CD14-positive monocyte (primary cell): ENCODE measurements at regions not wholly inside any gene's neighbourhood (a gene's known extent, or its start where the extent isn't known, plus 50 kb on each side); places are given as distances from the start of the nearest gene placed in this dataset.

Experiments
- DNase-seq, 3 donors: peaks; one replicate each; pipeline ENCODE4 v3.0.0-alpha.2; 2011 to 2022
- H2AFZ ChIP-seq: 2 replicates; pipeline ENCODE4 v1.6.0; 2012; ENCODE audit warnings: mild to moderate bottlenecking, low read depth, low read length, inconsistent platforms; ENCODE audit not compliant: insufficient read depth, poor library complexity, severe bottlenecking
- H3K27ac ChIP-seq, 2 donors: 1 replicate in 1 of 2; 2 replicates in 1 of 2; pipeline ENCODE4 v1.5.1; 2012 to 2013; ENCODE audit warnings: low read length in 2 of 2, control low read depth in 1 of 2, inconsistent platforms in 1 of 2, low read depth in 1 of 2, mild to moderate bottlenecking in 1 of 2
- H3K27me3 ChIP-seq, 2 donors: one replicate each; pipeline versions ENCODE4 v1.6.0 to v1.6.1; 2011 to 2013; ENCODE audit warnings: low read length in 2 of 2; ENCODE audit not compliant: control insufficient read depth in 2 of 2, insufficient read depth in 2 of 2
- H3K36me3 ChIP-seq, 2 donors: replicated peaks in 1 of 2; 1 replicate in 1 of 2; 2 replicates in 1 of 2; pipeline versions ENCODE4 v1.5.1 to v1.6.1; 2012 to 2013; ENCODE audit warnings: low read length in 2 of 2, control low read depth in 1 of 2, inconsistent platforms in 1 of 2, mild to moderate bottlenecking in 1 of 2; ENCODE audit not compliant: insufficient read depth in 2 of 2, control insufficient read depth in 1 of 2
- H3K4me1 ChIP-seq, 2 donors: 1 replicate in 1 of 2; 2 replicates in 1 of 2; pipeline versions ENCODE4 v1.5.1 to v1.6.1; 2012 to 2013; ENCODE audit warnings: low read length in 2 of 2, control low read depth in 1 of 2, inconsistent platforms in 1 of 2, mild to moderate bottlenecking in 1 of 2, moderate library complexity in 1 of 2; ENCODE audit not compliant: insufficient read depth in 2 of 2, control insufficient read depth in 1 of 2
- H3K4me2 ChIP-seq: replicated peaks from 2 replicates; pipeline ENCODE3; 2012; ENCODE audit warnings: low read length, moderate library complexity, mild to moderate bottlenecking; ENCODE audit not compliant: poor library complexity, severe bottlenecking; ENCODE audit errors: extremely low read depth
- H3K4me3 ChIP-seq, 3 experiments: fragments of 200-600 bp in 1 of 3; sonication (generic) in 1 of 3; replicated peaks in 1 of 3; 1 replicate in 2 of 3; 2 replicates in 1 of 3; pipeline ENCODE4 v1.5.1; 2011 to 2013; ENCODE audit warnings: low read length in 3 of 3, mild to moderate bottlenecking in 3 of 3, control low read depth in 2 of 3, low read depth in 2 of 3, inconsistent platforms in 1 of 3, moderate library complexity in 1 of 3
- H3K79me2 ChIP-seq: 2 replicates; pipeline ENCODE4 v1.6.0; 2012; ENCODE audit warnings: mild to moderate bottlenecking, control low read depth, inconsistent platforms, low read length, moderate library complexity; ENCODE audit not compliant: insufficient read depth
- H3K9ac ChIP-seq: 2 replicates; pipeline ENCODE4 v1.6.0; 2017; ENCODE audit warnings: low read length, mild to moderate bottlenecking; ENCODE audit not compliant: insufficient read depth, poor library complexity, severe bottlenecking
- H3K9me3 ChIP-seq, 2 donors: replicated peaks in 1 of 2; 1 replicate in 1 of 2; 2 replicates in 1 of 2; pipeline versions ENCODE4 v1.5.1 to v1.6.1; 2012 to 2013; ENCODE audit warnings: low read length in 2 of 2, control low read depth in 1 of 2; ENCODE audit not compliant: control insufficient read depth in 1 of 2, insufficient read depth in 1 of 2
- H4K20me1 ChIP-seq: 2 replicates; pipeline ENCODE4 v1.6.0; 2012; ENCODE audit warnings: mild to moderate bottlenecking, low read length, control low read depth, moderate library complexity; ENCODE audit not compliant: insufficient read depth
- H3K27ac Mint-ChIP-seq, 7 donors: one replicate each; pipeline ENCODE4 v1.8.0; 2020; ENCODE audit warnings: mild to moderate bottlenecking in 7 of 7, mixed read lengths in 7 of 7, moderate library complexity in 6 of 7, inconsistent platforms in 2 of 7
- H3K27me3 Mint-ChIP-seq, 3 donors: one replicate each; pipeline ENCODE4 v1.8.0; 2021 to 2022; ENCODE audit warnings: low read depth in 3 of 3, mild to moderate bottlenecking in 3 of 3, mixed read lengths in 3 of 3, moderate library complexity in 3 of 3, inconsistent platforms in 1 of 3
- H3K36me3 Mint-ChIP-seq, 2 donors: one replicate each; pipeline ENCODE4 v1.8.0; 2020; ENCODE audit warnings: mixed read lengths in 2 of 2, inconsistent platforms in 1 of 2, mild to moderate bottlenecking in 1 of 2
- H3K4me1 Mint-ChIP-seq: one replicate; pipeline ENCODE4 v1.8.0; 2020; ENCODE audit warnings: mild to moderate bottlenecking, mixed read lengths
- H3K4me3 Mint-ChIP-seq, 2 donors: one replicate each; pipeline ENCODE4 v1.8.0; 2020; ENCODE audit warnings: mild to moderate bottlenecking in 2 of 2, mixed read lengths in 2 of 2, moderate library complexity in 1 of 2
- H3K9me3 Mint-ChIP-seq, 7 donors: one replicate each; pipeline ENCODE4 v1.8.0; 2020 to 2022; ENCODE audit warnings: mixed read lengths in 7 of 7, mild to moderate bottlenecking in 6 of 7, moderate library complexity in 6 of 7, inconsistent platforms in 2 of 7
- WGBS: methylation state at CpG from one replicate; pipeline ENCODE4 v1.1.5; 2013; ENCODE audit warnings: missing lambda C conversion rate; ENCODE audit not compliant: insufficient coverage; 5-methylcytosine and 5-hydroxymethylcytosine counted together
- intact Hi-C, 2 donors: fragments of 100-400 bp; cut with micrococcal nuclease; formaldehyde crosslinking; loops; one replicate each; pipeline versions ENCODE4 v1.15.0 to v1.15.1; 2023
- TF ChIP-seq, protein P1 (sequence below): fragments of 200-600 bp; IDR thresholded peaks from one replicate; pipeline ENCODE4 v1.8.0; 2022; ENCODE audit warnings: antibody characterized with exemption, mild to moderate bottlenecking

DNA sequence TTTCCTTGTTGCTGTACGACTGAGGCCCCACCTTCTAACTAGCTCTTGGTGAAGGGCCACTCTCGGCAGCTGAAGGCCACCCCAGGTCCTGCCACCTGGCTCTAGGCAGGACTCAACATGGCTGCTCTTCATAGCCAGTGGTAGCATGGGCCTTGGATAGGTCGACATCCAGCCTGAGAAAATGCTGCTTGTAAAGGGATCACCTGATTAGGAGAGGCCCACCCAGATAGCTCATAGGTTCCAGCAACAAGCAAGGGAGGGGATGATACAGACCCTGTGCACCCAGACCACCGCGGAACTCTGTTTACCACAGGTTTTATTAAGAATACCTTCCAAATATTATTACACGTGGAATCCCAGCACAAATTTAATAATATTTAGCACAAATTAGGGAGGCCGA is 341.4 kb downstream of the BRD1 start:
- Histone ChIP-seq H3K4me2 (no peak overlapping the region), H3K4me3 (peak overlapping the region in 1 of 3 experiments; percentile 14), H3K4me1 (peaks cover 14 to 17% of the 10 kb centered on the region in 2 donors), H3K36me3 (no peaks in the 10 kb centered on the region), H3K27me3 (peaks cover 0 to 5% of the 10 kb centered on the region in 2 donors), H3K9me3 (no peaks in the 10 kb centered on the region), H4K20me1 (no peaks in the 10 kb centered on the region), H2AFZ (no peak overlapping the region), H3K27ac (peak overlapping the region in 1 of 2 donors; percentile 68), H3K79me2 (no peaks in the 10 kb centered on the region), H3K9ac (no peak overlapping the region)
- H3K27ac Mint-ChIP-seq = peak overlapping the region in 2 of 7 donors; percentile 83 to 87
- TF ChIP-seq, protein P1, sequence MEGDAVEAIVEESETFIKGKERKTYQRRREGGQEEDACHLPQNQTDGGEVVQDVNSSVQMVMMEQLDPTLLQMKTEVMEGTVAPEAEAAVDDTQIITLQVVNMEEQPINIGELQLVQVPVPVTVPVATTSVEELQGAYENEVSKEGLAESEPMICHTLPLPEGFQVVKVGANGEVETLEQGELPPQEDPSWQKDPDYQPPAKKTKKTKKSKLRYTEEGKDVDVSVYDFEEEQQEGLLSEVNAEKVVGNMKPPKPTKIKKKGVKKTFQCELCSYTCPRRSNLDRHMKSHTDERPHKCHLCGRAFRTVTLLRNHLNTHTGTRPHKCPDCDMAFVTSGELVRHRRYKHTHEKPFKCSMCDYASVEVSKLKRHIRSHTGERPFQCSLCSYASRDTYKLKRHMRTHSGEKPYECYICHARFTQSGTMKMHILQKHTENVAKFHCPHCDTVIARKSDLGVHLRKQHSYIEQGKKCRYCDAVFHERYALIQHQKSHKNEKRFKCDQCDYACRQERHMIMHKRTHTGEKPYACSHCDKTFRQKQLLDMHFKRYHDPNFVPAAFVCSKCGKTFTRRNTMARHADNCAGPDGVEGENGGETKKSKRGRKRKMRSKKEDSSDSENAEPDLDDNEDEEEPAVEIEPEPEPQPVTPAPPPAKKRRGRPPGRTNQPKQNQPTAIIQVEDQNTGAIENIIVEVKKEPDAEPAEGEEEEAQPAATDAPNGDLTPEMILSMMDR = no peak
- no peak overlapping the region for H3K4me3 Mint-ChIP-seq
- peaks cover 0 to 2% (median 0%) of the 10 kb centered on the region in 7 donors for H3K9me3 Mint-ChIP-seq
- DNase-seq = no peak
- peaks cover 23% of the 10 kb centered on the region for H3K4me1 Mint-ChIP-seq
- 83% methylated on average over 2 of the region's 7 CpGs for WGBS
- intact Hi-C loops = no loop called here
- H3K27me3 Mint-ChIP-seq = peaks cover 4 to 22% (median 21%) of the 10 kb centered on the region in 3 donors
- H3K36me3 Mint-ChIP-seq = no peaks in the 10 kb centered on the region

DNA sequence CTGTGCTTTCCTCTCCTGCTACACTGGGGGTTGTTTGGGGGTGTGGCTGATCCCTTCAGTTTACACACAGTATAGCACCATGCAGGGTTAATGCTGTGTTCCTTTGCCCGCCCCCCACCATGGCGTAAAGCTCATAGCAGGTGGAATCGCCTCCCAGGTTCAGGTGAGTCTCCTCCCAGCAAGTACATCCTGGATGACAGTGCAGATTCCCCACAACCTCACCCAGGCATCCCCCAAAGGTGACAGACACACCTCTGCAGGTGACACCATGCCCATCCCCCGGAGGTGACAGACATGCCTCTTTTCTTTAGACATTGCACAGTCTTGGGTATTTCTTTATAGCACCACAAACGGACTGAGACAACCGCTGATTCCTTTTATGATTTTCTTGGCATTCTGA is 343.7 kb downstream of the BRD1 start:
- Mint-ChIP-seq H3K4me1 (peaks cover 23% of the 10 kb centered on the region), H3K4me3 (no peak overlapping the region), H3K27ac (peak overlapping the region in 1 of 7 donors; percentile 17), H3K27me3 (peaks cover 9 to 27% (median 24%) of the 10 kb centered on the region in 3 donors), H3K36me3 (peaks cover 3% of the 10 kb centered on the region in 2 donors), H3K9me3 (peaks cover 0 to 5% (median under 1%) of the 10 kb centered on the region in 7 donors)
- no peaks in the 10 kb centered on the region for H3K36me3 ChIP-seq
- no peak overlapping the region for H2AFZ ChIP-seq
- TF ChIP-seq, protein P1 = no peak
- no peaks in the 10 kb centered on the region for H3K79me2 ChIP-seq
- 98% methylated on average over 4 of the region's 6 CpGs for WGBS
- peaks cover 0 to 5% of the 10 kb centered on the region in 2 donors for H3K27me3 ChIP-seq
- H4K20me1 ChIP-seq = no peaks in the 10 kb centered on the region
- no peak overlapping the region for H3K9ac ChIP-seq
- no peak for DNase-seq
- no peak overlapping the region for H3K4me3 ChIP-seq
- peaks cover 0 to 3% of the 10 kb centered on the region in 2 donors for H3K9me3 ChIP-seq
- intact Hi-C loops = no loop called here
- H3K27ac ChIP-seq = no peak overlapping the region
- no peak overlapping the region for H3K4me2 ChIP-seq
- peaks cover 14 to 17% of the 10 kb centered on the region in 2 donors for H3K4me1 ChIP-seq
